C4-2B (cell line): ENCODE measurements at regions not wholly inside any gene's neighbourhood (a gene's known extent, or its start where the extent isn't known, plus 50 kb on each side); places are given as distances from the start of the nearest gene placed in this dataset.

Source experiments
- ZFX ChIP-seq: fragments of 450-650 bp; IDR thresholded peaks from 2 replicates; pipeline ENCODE4 v1.6.1; 2017
- TF ChIP-seq, protein P1 (sequence below): fragments of 450-650 bp; conservative IDR thresholded peaks from 2 replicates; pipeline ENCODE4 v1.5.1; 2017; ENCODE audit warnings: mild to moderate bottlenecking

DNA sequence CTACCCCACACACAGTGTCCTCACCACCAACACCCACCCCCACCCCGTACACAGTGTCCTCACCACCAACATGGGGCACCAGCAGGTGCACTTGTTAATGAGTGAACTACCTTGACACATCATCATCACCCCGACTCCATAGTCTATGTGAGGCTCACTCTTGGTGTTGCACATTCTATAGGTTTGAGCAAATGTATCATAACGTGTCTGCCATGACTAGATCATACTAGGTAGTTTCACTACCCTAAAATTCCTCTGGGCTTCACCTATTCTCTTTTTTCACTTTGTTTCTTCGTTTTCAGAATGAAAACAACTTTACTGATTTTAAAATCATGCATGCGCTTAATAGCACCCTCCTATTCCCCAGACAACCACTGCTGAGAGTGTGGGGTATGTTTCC is 102.6 kb upstream of the SLC6A6 start:
- TF ChIP-seq, protein P1, sequence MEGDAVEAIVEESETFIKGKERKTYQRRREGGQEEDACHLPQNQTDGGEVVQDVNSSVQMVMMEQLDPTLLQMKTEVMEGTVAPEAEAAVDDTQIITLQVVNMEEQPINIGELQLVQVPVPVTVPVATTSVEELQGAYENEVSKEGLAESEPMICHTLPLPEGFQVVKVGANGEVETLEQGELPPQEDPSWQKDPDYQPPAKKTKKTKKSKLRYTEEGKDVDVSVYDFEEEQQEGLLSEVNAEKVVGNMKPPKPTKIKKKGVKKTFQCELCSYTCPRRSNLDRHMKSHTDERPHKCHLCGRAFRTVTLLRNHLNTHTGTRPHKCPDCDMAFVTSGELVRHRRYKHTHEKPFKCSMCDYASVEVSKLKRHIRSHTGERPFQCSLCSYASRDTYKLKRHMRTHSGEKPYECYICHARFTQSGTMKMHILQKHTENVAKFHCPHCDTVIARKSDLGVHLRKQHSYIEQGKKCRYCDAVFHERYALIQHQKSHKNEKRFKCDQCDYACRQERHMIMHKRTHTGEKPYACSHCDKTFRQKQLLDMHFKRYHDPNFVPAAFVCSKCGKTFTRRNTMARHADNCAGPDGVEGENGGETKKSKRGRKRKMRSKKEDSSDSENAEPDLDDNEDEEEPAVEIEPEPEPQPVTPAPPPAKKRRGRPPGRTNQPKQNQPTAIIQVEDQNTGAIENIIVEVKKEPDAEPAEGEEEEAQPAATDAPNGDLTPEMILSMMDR, result no peak
- no peak for TF ChIP-seq ZFX
